Esophagus squamous epithelium (tissue), 5 donors: ENCODE measurements at regions not wholly inside any gene's neighbourhood (a gene's known extent, or its start where the extent isn't known, plus 50 kb on each side); places are given as distances from the start of the nearest gene placed in this dataset.

ENCODE experiments used
- DNase-seq: peaks from one replicate; lab custom pipeline; 2025; lab: John Stamatoyannopoulos, UW
- H3K27ac ChIP-seq, 4 donors: fragments of 200-600 bp; sonication (generic); one replicate each; pipeline ENCODE4 v1.5.1; 2016 to 2019; ENCODE audit warnings: mild to moderate bottlenecking in 1 of 4
- H3K27me3 ChIP-seq, 4 donors: fragments of 200-600 bp; sonication (generic); 1 replicate in 3 of 4; 2 replicates in 1 of 4; pipeline versions ENCODE4 v1.5.1 to v1.6.0; 2017 to 2021; ENCODE audit warnings: antibody characterized with exemption in 1 of 4
- H3K36me3 ChIP-seq, 3 donors: fragments of 200-600 bp; sonication (generic); one replicate each; pipeline ENCODE4 v1.5.1; 2016 to 2019
- H3K4me1 ChIP-seq, 3 donors: fragments of 200-600 bp; sonication (generic); one replicate each; pipeline ENCODE4 v1.5.1; 2017 to 2019
- H3K4me3 ChIP-seq, 4 donors: fragments of 200-600 bp; sonication (generic); 1 replicate in 3 of 4; 2 replicates in 1 of 4; pipeline ENCODE4 v1.5.1; 2016 to 2019; ENCODE audit warnings: mild to moderate bottlenecking in 2 of 4, moderate library complexity in 1 of 4
- H3K9me3 ChIP-seq, 3 donors: fragments of 200-600 bp; sonication (generic); one replicate each; pipeline ENCODE4 v1.5.1; 2016 to 2019
- POLR2A ChIP-seq, 4 donors: fragments of 450-650 bp; IDR thresholded peaks; one replicate each; pipeline ENCODE4 v1.6.1; 2017; ENCODE audit warnings: antibody characterized with exemption in 4 of 4, mild to moderate bottlenecking in 4 of 4, moderate library complexity in 3 of 4
- WGBS, 2 donors: methylation state at CpG; one replicate each; pipeline ENCODE4 v1.1.5; 2018; 5-methylcytosine and 5-hydroxymethylcytosine counted together
- intact Hi-C: fragments of 100-400 bp; cut with DNase I; formaldehyde crosslinking; loops from one replicate; pipeline ENCODE4 v1.15.0; 2022
- TF ChIP-seq, protein P1 (sequence below), 6 experiments: fragments of 450-650 bp in 4 of 6; fragments of 200-600 bp in 2 of 6; sonication (generic) in 2 of 6; IDR thresholded peaks; one replicate each; pipeline ENCODE4 v1.5.1; 2016 to 2019; ENCODE audit warnings: antibody characterized with exemption in 6 of 6, mild to moderate bottlenecking in 4 of 6, moderate library complexity in 4 of 6
- donor health status: DM: yes; HTN: yes; CAD: no.

DNA sequence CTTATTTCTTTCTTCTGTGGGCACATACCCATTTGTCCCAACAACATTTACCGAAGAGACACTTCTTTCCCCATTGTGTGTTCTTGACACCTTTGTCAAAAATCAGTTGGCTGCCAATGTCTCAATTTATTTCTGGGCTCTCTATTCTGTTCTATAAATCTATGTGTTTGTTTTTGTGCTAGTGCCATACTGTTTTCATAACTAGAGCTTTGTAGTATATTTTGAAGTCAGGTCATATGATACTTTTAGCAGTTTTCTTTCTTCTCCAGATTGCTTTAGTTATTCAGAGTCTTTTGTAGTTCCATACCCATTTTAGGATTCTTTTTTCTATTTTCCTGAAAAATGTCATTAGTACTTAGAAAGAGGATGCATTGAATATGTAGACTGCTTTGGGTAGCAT lies 1276.3 kb downstream of the SLITRK1 start:
- intact Hi-C loops: no loop called here
- no peak for TF ChIP-seq POLR2A (IDR thresholded peaks at IDR 0.05)
- TF ChIP-seq, protein P1, sequence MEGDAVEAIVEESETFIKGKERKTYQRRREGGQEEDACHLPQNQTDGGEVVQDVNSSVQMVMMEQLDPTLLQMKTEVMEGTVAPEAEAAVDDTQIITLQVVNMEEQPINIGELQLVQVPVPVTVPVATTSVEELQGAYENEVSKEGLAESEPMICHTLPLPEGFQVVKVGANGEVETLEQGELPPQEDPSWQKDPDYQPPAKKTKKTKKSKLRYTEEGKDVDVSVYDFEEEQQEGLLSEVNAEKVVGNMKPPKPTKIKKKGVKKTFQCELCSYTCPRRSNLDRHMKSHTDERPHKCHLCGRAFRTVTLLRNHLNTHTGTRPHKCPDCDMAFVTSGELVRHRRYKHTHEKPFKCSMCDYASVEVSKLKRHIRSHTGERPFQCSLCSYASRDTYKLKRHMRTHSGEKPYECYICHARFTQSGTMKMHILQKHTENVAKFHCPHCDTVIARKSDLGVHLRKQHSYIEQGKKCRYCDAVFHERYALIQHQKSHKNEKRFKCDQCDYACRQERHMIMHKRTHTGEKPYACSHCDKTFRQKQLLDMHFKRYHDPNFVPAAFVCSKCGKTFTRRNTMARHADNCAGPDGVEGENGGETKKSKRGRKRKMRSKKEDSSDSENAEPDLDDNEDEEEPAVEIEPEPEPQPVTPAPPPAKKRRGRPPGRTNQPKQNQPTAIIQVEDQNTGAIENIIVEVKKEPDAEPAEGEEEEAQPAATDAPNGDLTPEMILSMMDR (IDR thresholded peaks at IDR 0.05): no peak
- 90 to 95% methylated on average over 1 of the region's 1 CpG for WGBS, 2 donors
- Histone ChIP-seq H3K27me3 (no peaks in the 10 kb centered on the region), H3K9me3 (peaks cover 0 to 15% (median 10%) of the 10 kb centered on the region in 3 donors), H3K4me1 (no peaks in the 10 kb centered on the region), H3K4me3 (no peak overlapping the region), H3K27ac (no peak overlapping the region), H3K36me3 (no peaks in the 10 kb centered on the region)
- no peak for DNase-seq

GRCh38 chr13:82597747-82598146 lies 1284.5 kb downstream of the SLITRK1 start:
- no peak overlapping the region for H3K27ac ChIP-seq
- H3K4me3 ChIP-seq: no peak overlapping the region
- peaks cover 0 to 2% (median 0%) of the 10 kb centered on the region in 3 donors for H3K9me3 ChIP-seq

DNA sequence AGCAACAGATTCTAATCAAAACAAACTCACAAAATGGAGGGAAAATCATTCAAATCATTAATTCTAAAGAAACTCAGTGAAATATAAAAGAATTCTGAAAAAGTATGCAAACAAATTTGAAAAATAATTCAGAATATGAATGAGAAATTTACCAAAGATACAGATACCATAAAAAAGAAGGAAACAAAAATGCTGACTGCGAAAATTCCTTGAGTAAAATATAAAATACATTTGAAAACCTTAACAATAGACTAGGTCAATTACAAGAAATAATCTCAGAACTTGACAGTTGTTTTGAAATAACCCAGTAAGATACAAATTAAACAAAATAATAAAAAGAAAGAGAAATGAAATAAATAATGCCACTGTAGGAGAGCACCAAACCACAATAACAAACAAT lies 1289.0 kb downstream of the SLITRK1 start:
- no peaks in the 10 kb centered on the region for H3K27me3 ChIP-seq
- 50% methylated on average over 1 of the region's 1 CpG for WGBS, 2 donors
- no peak for DNase-seq
- no peak overlapping the region for H3K27ac ChIP-seq
- intact Hi-C loops: no loop called here
- no peak for TF ChIP-seq POLR2A (IDR thresholded peaks at IDR 0.05)
- TF ChIP-seq, protein P1 (IDR thresholded peaks at IDR 0.05): no peak
- H3K9me3 ChIP-seq: peaks cover 0 to 8% (median 0%) of the 10 kb centered on the region in 3 donors
- no peaks in the 10 kb centered on the region for H3K4me1 ChIP-seq
- no peaks in the 10 kb centered on the region for H3K36me3 ChIP-seq
- no peak overlapping the region for H3K4me3 ChIP-seq

More at GRCh38 chr13:82597747-82598146, 1284.5 kb downstream of the SLITRK1 start:
- WGBS, 2 donors: 55 to 69% methylated on average over 5 to 6 of the region's 6 CpGs
- Histone ChIP-seq H3K27me3 (no peaks in the 10 kb centered on the region), H3K36me3 (no peaks in the 10 kb centered on the region), H3K4me1 (no peaks in the 10 kb centered on the region)
- no peak for DNase-seq
- intact Hi-C loops: no loop called here
- TF ChIP-seq, protein P1 (IDR thresholded peaks at IDR 0.05): no peak
- TF ChIP-seq POLR2A (IDR thresholded peaks at IDR 0.05): no peak

DNA sequence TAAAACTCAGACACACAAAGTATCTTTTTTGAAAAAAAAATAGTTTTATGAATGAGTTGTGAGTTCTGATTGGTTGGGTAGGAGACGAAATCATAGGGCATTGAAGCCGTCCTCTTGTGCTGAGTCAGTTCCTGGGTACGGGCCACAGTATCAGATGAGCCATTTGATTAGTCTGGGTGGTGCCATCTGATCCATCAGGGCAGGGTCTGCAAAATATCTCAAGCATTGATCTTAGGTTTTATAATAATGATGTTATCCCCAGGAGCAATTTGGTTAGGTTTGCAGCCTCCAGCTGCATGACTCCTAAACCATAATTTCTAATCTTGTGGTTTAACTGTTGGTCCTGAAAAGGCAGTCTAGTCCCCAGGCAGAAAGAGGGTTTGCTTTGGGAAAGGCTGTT lies 1310.6 kb downstream of the SLITRK1 start:
- no peak for DNase-seq
- no peak overlapping the region for H3K27ac ChIP-seq
- no peaks in the 10 kb centered on the region for H3K4me1 ChIP-seq
- no peak for TF ChIP-seq POLR2A (IDR thresholded peaks at IDR 0.05)
- TF ChIP-seq, protein P1 (IDR thresholded peaks at IDR 0.05): no peak
- H3K27me3 ChIP-seq: no peaks in the 10 kb centered on the region
- intact Hi-C loops: no loop called here
- peaks cover 0 to 8% (median 0%) of the 10 kb centered on the region in 3 donors for H3K9me3 ChIP-seq
- H3K4me3 ChIP-seq: no peak overlapping the region
- 58% methylated on average over 3 of the region's 3 CpGs for WGBS, 2 donors
- no peaks in the 10 kb centered on the region for H3K36me3 ChIP-seq

- Histone ChIP-seq H3K36me3 (no peaks in the 10 kb centered on the region), H3K4me1 (no peaks in the 10 kb centered on the region), H3K4me3 (no peak overlapping the region), H3K27me3 (no peaks in the 10 kb centered on the region), H3K27ac (no peak overlapping the region), H3K9me3 (no peaks in the 10 kb centered on the region)
- TF ChIP-seq POLR2A (IDR thresholded peaks at IDR 0.05): no peak
- 68 to 81% methylated on average over 1 of the region's 1 CpG for WGBS, 2 donors
- no peak for DNase-seq
- intact Hi-C loops: no loop called here
Observed at GRCh38 chr13:82569581-82569980, 1312.7 kb downstream of the SLITRK1 start.

DNA sequence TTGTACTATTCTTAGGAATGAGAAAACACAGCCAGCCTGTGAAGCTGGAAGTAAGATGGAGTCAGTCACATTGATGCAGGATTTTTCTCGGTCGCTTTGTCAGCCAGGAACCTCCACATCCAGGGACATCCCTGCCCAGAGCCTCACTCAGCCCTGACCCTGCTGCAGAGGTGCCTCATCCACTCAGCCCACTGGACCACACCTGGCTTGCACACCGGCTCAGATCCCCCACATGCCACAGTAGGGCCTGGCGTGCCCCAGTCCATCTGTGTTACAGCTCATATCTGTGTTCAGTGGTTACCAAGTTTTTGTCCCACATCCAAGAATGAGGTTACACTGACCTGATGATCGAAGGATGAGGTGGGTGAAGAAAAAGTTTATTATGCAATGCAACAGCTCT lies 1315.4 kb downstream of the SLITRK1 start:
- Histone ChIP-seq H3K4me3 (no peak overlapping the region), H3K27me3 (no peaks in the 10 kb centered on the region), H3K36me3 (no peaks in the 10 kb centered on the region), H3K4me1 (no peaks in the 10 kb centered on the region), H3K9me3 (no peaks in the 10 kb centered on the region), H3K27ac (no peak overlapping the region)
- WGBS, 2 donors: 75 to 83% methylated on average over 3 of the region's 5 CpGs
- no peak for DNase-seq
- intact Hi-C loops: no loop called here
- no peak for TF ChIP-seq POLR2A (IDR thresholded peaks at IDR 0.05)
- TF ChIP-seq, protein P1 (IDR thresholded peaks at IDR 0.05): no peak
